Neural crest cell (in vitro differentiated cells): ENCODE measurements at regions not wholly inside any gene's neighbourhood (a gene's known extent, or its start where the extent isn't known, plus 50 kb on each side); places are given as distances from the start of the nearest gene placed in this dataset.

Source experiments
- DNase-seq: peaks from one replicate; pipeline ENCODE4 v3.0.0; 2021; ENCODE audit warnings: low read depth, mixed read lengths, low spot score
- H3K27ac Mint-ChIP-seq: one replicate; pipeline ENCODE4 v1.8.0; 2021; ENCODE audit warnings: mild to moderate bottlenecking, mixed read lengths; ENCODE audit not compliant: unreplicated experiment
- H3K27me3 Mint-ChIP-seq: 2 replicates; pipeline ENCODE4 v1.8.0; 2021; ENCODE audit warnings: low read depth, mild to moderate bottlenecking, mixed read lengths
- H3K36me3 Mint-ChIP-seq: 2 replicates; pipeline ENCODE4 v1.8.0; 2021; ENCODE audit warnings: low read depth, mild to moderate bottlenecking, mixed read lengths
- H3K4me1 Mint-ChIP-seq: 2 replicates; pipeline ENCODE4 v1.8.0; 2021; ENCODE audit warnings: mixed read lengths
- H3K4me3 Mint-ChIP-seq: one replicate; pipeline ENCODE4 v1.8.0; 2021; ENCODE audit warnings: mild to moderate bottlenecking, mixed read lengths
- H3K9me3 Mint-ChIP-seq: 2 replicates; pipeline ENCODE4 v1.8.0; 2021; ENCODE audit warnings: mixed read lengths
- CTCF ChIP-seq: fragments of 200-600 bp; sonication (generic); conservative IDR thresholded peaks from 2 replicates; pipeline ENCODE4 v1.5.0; 2021; ENCODE audit warnings: antibody characterized with exemption, mild to moderate bottlenecking

GRCh38 chr4:81827577-81828202, 356.0 kb upstream of the RASGEF1B start:
- TF ChIP-seq CTCF, result no peak
- H3K27ac Mint-ChIP-seq, result no peak overlapping the region
- no peak for DNase-seq
- H3K9me3 Mint-ChIP-seq, result no peaks in the 10 kb centered on the region
- no peaks in the 10 kb centered on the region for H3K4me1 Mint-ChIP-seq
- no peaks in the 10 kb centered on the region for H3K27me3 Mint-ChIP-seq
- no peaks in the 10 kb centered on the region for H3K36me3 Mint-ChIP-seq
- no peak overlapping the region for H3K4me3 Mint-ChIP-seq

- DNase-seq, result no peak
- Mint-ChIP-seq H3K4me1 (no peaks in the 10 kb centered on the region), H3K36me3 (no peaks in the 10 kb centered on the region), H3K4me3 (no peak overlapping the region), H3K9me3 (no peaks in the 10 kb centered on the region), H3K27ac (no peak overlapping the region), H3K27me3 (no peaks in the 10 kb centered on the region)
- TF ChIP-seq CTCF, result no peak
These were observed 355.2 kb upstream of the RASGEF1B start for GRCh38 chr4:81826817-81827424.

- no peaks in the 10 kb centered on the region for H3K27me3 Mint-ChIP-seq
- H3K36me3 Mint-ChIP-seq, result no peaks in the 10 kb centered on the region
- no peak for DNase-seq
- H3K27ac Mint-ChIP-seq, result no peak overlapping the region
- H3K9me3 Mint-ChIP-seq, result no peaks in the 10 kb centered on the region
- no peak overlapping the region for H3K4me3 Mint-ChIP-seq
- TF ChIP-seq CTCF, result no peak
- no peaks in the 10 kb centered on the region for H3K4me1 Mint-ChIP-seq
These were observed 354.6 kb upstream of the RASGEF1B start for GRCh38 chr4:81826335-81826734.

- no peak for DNase-seq
- H3K9me3 Mint-ChIP-seq, result peaks cover 3% of the 10 kb centered on the region
- no peak overlapping the region for H3K27ac Mint-ChIP-seq
- no peaks in the 10 kb centered on the region for H3K4me1 Mint-ChIP-seq
- no peaks in the 10 kb centered on the region for H3K36me3 Mint-ChIP-seq
- no peak for TF ChIP-seq CTCF
- H3K4me3 Mint-ChIP-seq, result no peak overlapping the region
- H3K27me3 Mint-ChIP-seq, result peaks cover 6% of the 10 kb centered on the region
These were observed 346.7 kb upstream of the RASGEF1B start for GRCh38 chr4:81818385-81818920.

GRCh38 chr4:81816031-81816761, 344.5 kb upstream of the RASGEF1B start:
- H3K27ac Mint-ChIP-seq, result no peak overlapping the region
- no peaks in the 10 kb centered on the region for H3K36me3 Mint-ChIP-seq
- H3K27me3 Mint-ChIP-seq, result peaks cover 6% of the 10 kb centered on the region
- no peak for TF ChIP-seq CTCF
- no peak for DNase-seq
- H3K4me3 Mint-ChIP-seq, result no peak overlapping the region
- no peaks in the 10 kb centered on the region for H3K4me1 Mint-ChIP-seq
- H3K9me3 Mint-ChIP-seq, result peaks cover 3% of the 10 kb centered on the region
